Globus pallidus (tissue), 1 donor: ENCODE measurements at regions not wholly inside any gene's neighbourhood (a gene's known extent, or its start where the extent isn't known, plus 50 kb on each side); places are given as distances from the start of the nearest gene placed in this dataset.
"Not testable (repeated sequence)": the region's sequence is repeated elsewhere in the genome, so short reads cannot be mapped to it uniquely, and the experiment has no call there.

Source experiments
- DNase-seq: peaks from one replicate; pipeline ENCODE4 v3.0.0-alpha.2; 2015; ENCODE audit warnings: low spot score

DNA sequence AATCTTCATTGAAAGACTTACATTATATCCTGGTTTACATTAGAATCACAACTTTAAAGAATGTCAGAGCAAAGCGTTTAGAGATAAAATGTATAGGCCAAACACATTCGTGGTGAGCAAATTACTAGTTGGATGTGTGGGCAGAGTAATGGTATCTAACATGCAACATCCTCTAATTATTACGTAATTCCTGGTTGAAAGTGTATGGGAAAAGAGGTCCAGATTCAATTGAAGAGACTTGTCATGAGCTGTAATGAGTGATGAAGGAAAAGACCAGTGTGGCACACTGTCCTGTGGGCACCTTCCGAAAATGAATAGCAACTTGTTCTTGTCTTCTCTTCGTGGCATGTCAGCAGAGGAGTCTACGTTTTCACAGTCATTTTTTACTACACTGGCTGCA lies 192.8 kb downstream of the LRIG3 start:
- DNase-seq = no peak

GRCh38 chr12:58728397-58728796 lies 191.9 kb downstream of the LRIG3 start:
- no peak for DNase-seq

DNA sequence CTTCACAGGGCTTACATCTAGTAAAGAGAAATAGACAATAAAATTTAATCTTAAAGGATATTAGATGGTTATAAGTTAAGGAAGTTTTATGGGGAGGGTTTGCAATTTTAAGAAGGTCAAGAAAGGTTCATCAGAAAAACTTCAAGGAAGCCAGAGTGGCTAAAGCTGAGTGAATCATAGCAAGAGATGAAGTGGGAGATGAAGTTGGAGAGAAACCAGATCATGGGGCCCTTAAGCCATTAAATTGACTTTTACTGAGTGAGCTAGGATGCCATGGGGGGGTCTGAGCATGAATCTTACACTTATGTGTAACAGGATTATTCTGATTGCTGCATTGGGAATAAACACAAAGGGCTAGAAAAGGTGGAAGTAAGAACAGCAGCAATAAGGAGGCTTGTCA lies 189.2 kb downstream of the LRIG3 start:
- no peak for DNase-seq

DNA sequence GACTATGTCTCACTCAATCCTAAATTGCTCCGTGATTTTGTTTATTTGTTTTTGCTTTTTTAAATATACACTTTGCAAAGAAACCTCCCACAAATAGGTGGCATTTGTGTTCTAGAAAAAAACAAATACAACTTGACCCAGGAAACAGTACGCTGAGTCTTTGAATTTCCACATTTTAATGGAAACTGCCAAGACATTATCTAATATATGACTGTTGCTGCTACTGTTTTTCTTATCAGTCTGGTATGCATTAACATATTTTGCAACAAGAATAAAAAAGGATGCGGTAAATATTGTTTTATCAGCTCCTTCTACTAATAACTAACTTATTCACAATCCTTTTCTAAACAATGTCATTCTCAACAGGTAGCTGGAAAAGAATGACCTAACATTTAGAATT lies 187.4 kb downstream of the LRIG3 start:
- DNase-seq = no peak

DNA sequence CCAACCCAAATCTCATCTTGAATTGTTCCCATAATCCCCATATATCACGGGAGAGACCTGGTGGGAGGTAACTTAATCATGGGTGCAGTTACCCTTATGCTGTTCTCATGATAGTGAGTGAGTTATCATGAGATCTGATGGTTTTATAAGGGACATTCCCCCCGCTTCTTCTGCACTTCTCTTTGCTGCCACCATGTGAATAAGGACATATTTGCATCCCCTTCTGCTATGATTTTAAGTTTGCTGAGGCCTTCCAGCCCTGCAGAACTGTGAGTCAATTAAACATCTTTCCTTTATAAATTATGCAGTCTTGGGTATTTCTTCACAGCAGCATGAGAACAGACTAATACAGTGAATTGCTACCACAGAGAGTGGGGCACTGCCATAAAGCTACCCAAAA lies 179.1 kb downstream of the LRIG3 start:
- no peak for DNase-seq

DNA sequence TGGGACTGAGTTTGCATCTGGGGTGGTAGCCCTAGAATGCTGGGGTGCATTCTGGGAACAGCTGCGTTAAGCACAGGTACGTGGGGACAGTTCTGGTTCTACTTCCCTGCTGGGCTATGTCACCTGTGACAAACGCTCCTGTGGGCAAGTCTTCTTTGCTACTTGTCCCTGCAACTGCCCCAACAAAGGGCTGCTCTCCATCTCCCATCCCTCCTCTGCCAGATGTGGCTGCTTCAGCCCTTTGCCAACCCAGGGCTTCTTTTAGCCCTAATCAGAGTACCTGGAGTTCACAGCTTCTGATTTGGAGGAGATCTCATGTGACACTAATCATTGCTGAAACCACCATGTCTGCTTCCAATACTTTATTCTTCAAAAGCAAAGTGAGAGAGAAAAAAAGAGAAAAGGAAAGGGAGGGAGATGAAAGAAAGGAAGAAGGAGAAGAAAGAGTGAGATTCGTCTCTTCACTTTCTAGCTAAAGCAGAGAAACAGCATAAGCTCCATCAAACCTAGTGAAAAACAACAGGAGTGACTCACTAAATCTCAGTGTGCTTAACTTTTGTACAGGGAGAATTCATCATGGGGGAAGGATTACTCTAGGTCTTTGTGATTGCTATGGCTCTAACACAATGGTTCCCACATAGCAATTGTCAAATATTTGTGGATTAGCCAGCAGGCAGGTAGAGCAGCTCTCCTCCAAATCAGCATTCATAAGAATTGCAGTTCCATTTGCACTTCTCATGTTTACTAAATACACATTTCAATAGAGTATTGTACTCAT lies 174.8 kb downstream of the LRIG3 start:
- no peak for DNase-seq

- DNase-seq = no peak
Measured at GRCh38 chr12:58747533-58747932, 172.8 kb downstream of the LRIG3 start.

DNA sequence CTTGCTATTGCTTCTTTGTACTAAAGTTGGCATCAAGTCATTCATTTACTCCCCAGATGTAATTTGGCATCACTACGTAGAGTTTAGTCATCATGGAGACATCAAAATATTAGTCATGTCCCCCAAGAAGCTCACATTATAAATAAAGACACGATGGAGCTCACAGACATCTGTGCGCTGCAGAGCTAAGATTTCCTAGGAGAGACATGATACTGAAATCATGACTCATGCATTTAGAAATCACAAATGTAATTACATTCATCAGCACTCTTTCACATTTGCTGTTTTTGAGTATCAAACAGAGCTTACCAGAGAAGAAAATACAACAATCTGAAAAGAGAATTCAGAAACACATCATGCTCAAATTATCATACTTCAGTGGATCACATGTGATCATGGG lies 169.8 kb downstream of the LRIG3 start:
- no peak for DNase-seq

DNA sequence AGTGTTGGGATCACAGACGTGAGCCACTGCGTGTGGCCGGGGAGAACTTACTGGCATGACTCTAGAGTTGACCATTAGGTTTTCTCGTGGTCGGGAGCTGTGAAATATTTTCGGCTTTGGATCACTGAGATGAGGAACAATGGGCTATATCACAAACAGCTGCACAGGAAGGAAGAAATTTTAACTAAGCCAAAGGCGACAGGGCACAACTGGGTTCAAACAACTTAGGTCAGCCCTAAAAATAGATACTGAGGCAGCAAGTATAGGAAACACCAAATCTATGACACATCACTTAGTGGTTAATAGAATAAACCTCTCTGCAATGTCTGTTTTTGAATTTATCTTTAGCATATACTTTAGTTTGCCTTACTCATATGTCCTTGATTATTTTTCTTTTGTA lies 162.9 kb downstream of the LRIG3 start:
- no peak for DNase-seq

GRCh38 chr12:58759745-58760144 lies 160.6 kb downstream of the LRIG3 start:
- not testable (repeated sequence) for DNase-seq

GRCh38 chr12:58761308-58761707 lies 159.0 kb downstream of the LRIG3 start:
- DNase-seq = no peak

DNA sequence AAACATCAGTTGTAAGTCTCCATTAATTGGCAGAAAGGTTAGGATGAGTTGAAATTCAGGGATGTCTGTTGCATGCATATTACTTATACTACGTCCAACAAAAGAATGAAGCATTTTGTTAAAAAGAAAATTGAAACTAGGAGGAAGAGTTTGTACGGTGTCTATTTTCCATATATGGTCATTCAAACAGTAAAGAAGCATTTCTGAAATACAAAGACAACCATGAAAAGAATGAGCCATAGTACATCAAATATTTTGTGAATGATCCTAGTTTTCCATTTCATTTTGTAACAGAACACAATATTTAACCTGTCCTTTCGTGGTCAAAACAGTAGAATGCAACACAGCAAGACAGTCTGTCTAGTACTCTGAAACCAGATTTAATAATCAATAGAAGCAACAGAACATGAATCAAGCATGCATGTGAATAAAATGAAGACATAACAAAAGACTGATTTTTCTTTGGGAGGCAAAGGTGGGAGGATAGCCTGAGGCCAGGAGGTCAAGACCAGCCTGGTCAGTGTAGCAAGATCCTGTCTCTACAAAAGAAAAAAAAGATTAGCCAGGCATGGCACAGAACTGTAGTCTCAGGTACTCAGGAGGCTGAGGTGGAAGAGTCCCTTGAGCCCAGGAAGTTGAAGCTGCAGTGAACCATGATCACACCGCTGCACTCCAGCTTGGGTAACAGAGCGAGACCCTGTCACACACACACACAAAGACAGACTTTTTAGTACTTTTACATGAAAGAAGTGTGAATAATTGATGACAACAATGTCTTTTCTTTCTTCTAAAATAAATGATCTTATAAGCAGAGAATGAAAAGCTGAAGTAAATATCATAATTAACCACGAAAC lies 156.0 kb downstream of the LRIG3 start:
- DNase-seq = no peak

DNA sequence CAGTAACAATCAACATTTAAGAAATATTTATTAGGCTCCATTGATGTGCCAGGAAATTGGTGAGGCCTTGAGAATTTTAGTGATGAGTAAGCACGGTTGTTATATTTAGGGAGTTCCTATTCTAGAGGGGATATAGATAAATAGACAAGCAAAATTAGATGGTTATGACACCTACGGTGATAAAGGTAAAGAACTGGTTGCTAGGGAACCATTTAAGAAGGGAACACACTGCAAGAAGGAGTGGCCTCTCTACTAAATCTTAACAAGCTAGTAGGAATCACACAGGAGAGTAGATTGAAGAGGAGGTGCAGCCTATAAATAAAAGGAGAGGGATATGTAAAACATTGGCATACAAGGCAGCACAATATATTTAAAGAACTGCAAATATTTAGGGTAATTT lies 155.2 kb downstream of the LRIG3 start:
- DNase-seq = no peak

DNA sequence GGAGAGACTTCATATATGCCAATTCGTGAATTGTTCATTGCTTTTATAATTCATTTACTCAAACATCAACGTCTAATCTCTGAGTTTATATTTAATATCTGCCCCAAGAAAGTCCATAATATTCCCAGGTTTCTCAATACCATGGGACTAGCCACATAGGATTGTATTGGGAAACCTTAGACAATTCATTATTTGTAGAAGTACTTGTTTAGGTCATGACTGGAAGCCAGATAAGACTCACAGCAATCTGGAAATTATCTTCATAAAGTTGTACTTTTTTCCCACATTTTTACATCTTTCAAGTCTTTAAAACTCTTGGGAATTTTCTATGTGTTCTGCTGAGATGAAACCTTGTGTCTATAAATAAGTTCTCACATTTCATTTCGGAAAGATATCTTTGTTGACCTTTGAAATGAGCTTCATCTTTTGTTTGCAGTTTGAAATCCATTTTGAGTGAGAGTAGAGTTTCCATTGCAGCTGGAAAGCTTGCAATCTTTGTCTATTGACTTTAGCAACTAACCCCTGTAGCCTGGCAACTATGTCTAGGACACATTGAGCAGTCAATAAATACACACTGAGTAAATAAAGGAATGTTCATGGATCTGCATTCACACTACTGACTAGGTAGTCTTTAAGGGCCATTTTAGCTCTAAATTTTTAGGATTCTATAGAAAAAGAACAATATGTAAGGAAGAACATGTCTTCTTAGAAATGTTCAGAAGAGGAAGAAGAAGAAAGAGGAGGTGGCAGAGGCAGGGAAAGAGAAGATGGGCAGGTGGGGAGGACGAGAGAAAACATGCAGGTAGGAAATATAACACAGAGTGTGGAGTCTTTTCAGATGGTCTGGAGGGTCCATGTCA lies 154.4 kb downstream of the LRIG3 start:
- DNase-seq = no peak

DNA sequence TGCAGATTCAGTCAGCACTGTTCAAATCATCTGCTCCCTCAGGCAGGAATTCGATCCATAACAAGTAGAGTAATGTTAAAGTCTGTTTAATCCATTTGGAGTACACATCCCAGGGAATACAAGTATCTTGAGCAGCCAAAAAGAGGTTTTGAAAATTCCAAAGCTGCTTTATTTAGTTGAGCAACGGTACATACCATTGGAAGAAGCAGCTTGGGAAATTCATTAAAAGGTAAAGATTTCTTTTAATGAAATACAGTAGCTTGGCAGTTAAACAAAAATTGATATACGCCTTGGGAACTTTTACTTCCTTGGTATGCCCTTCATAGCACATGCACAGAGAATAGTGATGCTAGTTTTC lies 153.8 kb downstream of the LRIG3 start:
- DNase-seq = no peak

GRCh38 chr12:58767496-58767895 lies 152.8 kb downstream of the LRIG3 start:
- DNase-seq = no peak

DNA sequence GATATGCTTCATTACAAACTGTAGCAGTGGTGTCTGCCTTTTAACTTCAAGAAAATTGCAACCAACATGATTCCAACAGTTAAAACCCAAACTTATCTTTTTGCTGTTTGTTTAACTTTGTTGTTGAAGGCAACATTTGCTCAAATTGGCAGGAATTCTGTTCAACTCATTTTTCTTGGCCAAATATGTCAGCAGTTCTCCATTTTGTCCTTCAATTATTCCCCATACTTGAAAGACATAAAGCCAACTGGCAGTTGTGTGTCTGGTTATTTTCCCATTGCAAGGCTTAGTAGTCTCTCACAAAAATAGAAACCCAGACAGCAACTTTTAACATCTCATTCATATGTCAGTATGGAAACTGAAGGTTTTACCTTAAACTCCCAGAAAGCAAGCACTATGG lies 146.3 kb downstream of the LRIG3 start:
- DNase-seq = no peak

- DNase-seq = no peak
Measured at GRCh38 chr12:58774731-58775130, 145.6 kb downstream of the LRIG3 start.

DNA sequence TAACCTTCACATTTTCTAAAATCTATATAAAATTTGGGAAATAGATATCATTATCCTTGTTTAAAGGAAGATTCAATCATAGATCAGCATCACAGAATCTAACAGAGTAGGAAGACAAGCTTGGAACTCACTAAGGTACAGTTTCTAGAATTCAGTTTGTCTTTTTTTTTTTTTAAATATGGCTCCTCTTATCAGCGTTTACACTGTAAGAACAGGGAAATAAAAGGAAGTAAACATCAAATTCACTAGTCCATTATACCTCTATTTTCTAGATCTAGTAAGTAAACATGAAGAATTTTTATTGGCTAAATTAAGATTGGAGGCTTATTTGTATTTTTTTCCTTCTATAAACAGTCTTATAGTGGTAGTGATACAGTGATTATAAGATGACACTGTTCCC lies 144.9 kb downstream of the LRIG3 start:
- no peak for DNase-seq

DNA sequence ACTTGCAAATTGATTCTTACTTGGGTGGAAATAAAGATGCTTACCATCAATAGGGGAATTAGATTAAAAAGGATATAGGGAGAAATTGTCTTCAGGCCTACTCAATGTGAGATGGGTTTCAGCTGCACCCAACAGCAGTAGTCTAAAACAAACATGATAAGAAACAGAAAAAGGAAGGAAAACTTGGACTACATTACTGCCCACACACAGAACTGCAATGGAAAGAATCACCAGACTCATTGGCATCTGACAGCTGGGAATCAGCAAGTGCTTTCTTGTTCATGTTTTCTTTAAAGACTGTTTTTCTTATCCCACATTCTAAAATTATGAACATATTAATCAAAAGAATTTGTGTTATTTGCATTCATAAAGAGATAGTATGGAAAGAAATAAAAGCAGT lies 144.2 kb downstream of the LRIG3 start:
- no peak for DNase-seq

GRCh38 chr12:58777815-58778214 lies 142.5 kb downstream of the LRIG3 start:
- DNase-seq = no peak

- DNase-seq = no peak
Measured at GRCh38 chr12:58781609-58782008, 138.7 kb downstream of the LRIG3 start.
